HG03139 (cell line): ENCODE measurements at regions not wholly inside any gene's neighbourhood (a gene's known extent, or its start where the extent isn't known, plus 50 kb on each side); places are given as distances from the start of the nearest gene placed in this dataset.
"Not testable (repeated sequence)": the region's sequence is repeated elsewhere in the genome, so short reads cannot be mapped to it uniquely, and the experiment has no call there.

Experiments used
- ATAC-seq: cut with Tn5 transposase; IDR thresholded peaks from one replicate; pipeline ENCODE4 v1.9.1; 2021; ENCODE audit not compliant: unreplicated experiment

GRCh38 chr13:69649063-69649392 lies 458.6 kb upstream of the ATXN8OS start:
- no peak for ATAC-seq

- no peak for ATAC-seq
Observed at GRCh38 chr13:69648340-69649062, 459.1 kb upstream of the ATXN8OS start.

GRCh38 chr13:69644447-69644846 lies 463.2 kb upstream of the ATXN8OS start:
- no peak for ATAC-seq

- no peak for ATAC-seq
Observed at GRCh38 chr13:69641773-69642172, 465.9 kb upstream of the ATXN8OS start.

- no peak for ATAC-seq
Observed at GRCh38 chr13:69633044-69633443, 474.6 kb upstream of the ATXN8OS start.

GRCh38 chr13:69623973-69624372 lies 483.7 kb upstream of the ATXN8OS start:
- no peak for ATAC-seq

GRCh38 chr13:69619651-69620050 lies 488.0 kb upstream of the ATXN8OS start:
- no peak for ATAC-seq

- ATAC-seq = no peak
Observed at GRCh38 chr13:69618838-69619237, 488.8 kb upstream of the ATXN8OS start.

- no peak for ATAC-seq
Observed at GRCh38 chr13:69618393-69618792, 489.2 kb upstream of the ATXN8OS start.

GRCh38 chr13:69617587-69617986 lies 490.0 kb upstream of the ATXN8OS start:
- ATAC-seq = no peak

- ATAC-seq = no peak
Observed at GRCh38 chr13:69616396-69616795, 491.2 kb upstream of the ATXN8OS start.

- ATAC-seq = not testable (repeated sequence)
Observed at GRCh38 chr13:69615055-69615454, 492.6 kb upstream of the ATXN8OS start.

- no peak for ATAC-seq
Observed at GRCh38 chr13:69604698-69605097, 502.9 kb upstream of the ATXN8OS start.

GRCh38 chr13:69603144-69603853 lies 504.3 kb upstream of the ATXN8OS start:
- ATAC-seq = no peak

- ATAC-seq = no peak
Observed at GRCh38 chr13:69601661-69602060, 506.0 kb upstream of the ATXN8OS start.

- no peak for ATAC-seq
Observed at GRCh38 chr13:69600811-69601210, 506.8 kb upstream of the ATXN8OS start.

GRCh38 chr13:69597088-69597487 lies 510.5 kb upstream of the ATXN8OS start:
- no peak for ATAC-seq

- ATAC-seq = no peak
Observed at GRCh38 chr13:69595181-69595580, 512.4 kb upstream of the ATXN8OS start.

- no peak for ATAC-seq
Observed at GRCh38 chr13:69591437-69591836, 516.2 kb upstream of the ATXN8OS start.

- no peak for ATAC-seq
Observed at GRCh38 chr13:69589531-69590235, 517.9 kb upstream of the ATXN8OS start.

GRCh38 chr13:69585656-69586055 lies 522.0 kb upstream of the ATXN8OS start:
- ATAC-seq = no peak

GRCh38 chr13:69580255-69580654 lies 527.4 kb upstream of the ATXN8OS start:
- no peak for ATAC-seq
